CD14-positive monocyte (primary cell): ENCODE measurements at regions not wholly inside any gene's neighbourhood (a gene's known extent, or its start where the extent isn't known, plus 50 kb on each side); places are given as distances from the start of the nearest gene placed in this dataset.

Experiments
- DNase-seq, 3 donors: peaks; one replicate each; pipeline ENCODE4 v3.0.0-alpha.2; 2011 to 2022
- H2AFZ ChIP-seq: 2 replicates; pipeline ENCODE4 v1.6.0; 2012; ENCODE audit warnings: mild to moderate bottlenecking, low read depth, low read length, inconsistent platforms; ENCODE audit not compliant: insufficient read depth, poor library complexity, severe bottlenecking
- H3K27ac ChIP-seq, 2 donors: 1 replicate in 1 of 2; 2 replicates in 1 of 2; pipeline ENCODE4 v1.5.1; 2012 to 2013; ENCODE audit warnings: low read length in 2 of 2, control low read depth in 1 of 2, inconsistent platforms in 1 of 2, low read depth in 1 of 2, mild to moderate bottlenecking in 1 of 2
- H3K27me3 ChIP-seq, 2 donors: one replicate each; pipeline versions ENCODE4 v1.6.0 to v1.6.1; 2011 to 2013; ENCODE audit warnings: low read length in 2 of 2; ENCODE audit not compliant: control insufficient read depth in 2 of 2, insufficient read depth in 2 of 2
- H3K36me3 ChIP-seq, 2 donors: replicated peaks in 1 of 2; 1 replicate in 1 of 2; 2 replicates in 1 of 2; pipeline versions ENCODE4 v1.5.1 to v1.6.1; 2012 to 2013; ENCODE audit warnings: low read length in 2 of 2, control low read depth in 1 of 2, inconsistent platforms in 1 of 2, mild to moderate bottlenecking in 1 of 2; ENCODE audit not compliant: insufficient read depth in 2 of 2, control insufficient read depth in 1 of 2
- H3K4me1 ChIP-seq, 2 donors: 1 replicate in 1 of 2; 2 replicates in 1 of 2; pipeline versions ENCODE4 v1.5.1 to v1.6.1; 2012 to 2013; ENCODE audit warnings: low read length in 2 of 2, control low read depth in 1 of 2, inconsistent platforms in 1 of 2, mild to moderate bottlenecking in 1 of 2, moderate library complexity in 1 of 2; ENCODE audit not compliant: insufficient read depth in 2 of 2, control insufficient read depth in 1 of 2
- H3K4me2 ChIP-seq: replicated peaks from 2 replicates; pipeline ENCODE3; 2012; ENCODE audit warnings: low read length, moderate library complexity, mild to moderate bottlenecking; ENCODE audit not compliant: poor library complexity, severe bottlenecking; ENCODE audit errors: extremely low read depth
- H3K4me3 ChIP-seq, 3 experiments: fragments of 200-600 bp in 1 of 3; sonication (generic) in 1 of 3; replicated peaks in 1 of 3; 1 replicate in 2 of 3; 2 replicates in 1 of 3; pipeline ENCODE4 v1.5.1; 2011 to 2013; ENCODE audit warnings: low read length in 3 of 3, mild to moderate bottlenecking in 3 of 3, control low read depth in 2 of 3, low read depth in 2 of 3, inconsistent platforms in 1 of 3, moderate library complexity in 1 of 3
- H3K79me2 ChIP-seq: 2 replicates; pipeline ENCODE4 v1.6.0; 2012; ENCODE audit warnings: mild to moderate bottlenecking, control low read depth, inconsistent platforms, low read length, moderate library complexity; ENCODE audit not compliant: insufficient read depth
- H3K9ac ChIP-seq: 2 replicates; pipeline ENCODE4 v1.6.0; 2017; ENCODE audit warnings: low read length, mild to moderate bottlenecking; ENCODE audit not compliant: insufficient read depth, poor library complexity, severe bottlenecking
- H3K9me3 ChIP-seq, 2 donors: replicated peaks in 1 of 2; 1 replicate in 1 of 2; 2 replicates in 1 of 2; pipeline versions ENCODE4 v1.5.1 to v1.6.1; 2012 to 2013; ENCODE audit warnings: low read length in 2 of 2, control low read depth in 1 of 2; ENCODE audit not compliant: control insufficient read depth in 1 of 2, insufficient read depth in 1 of 2
- H4K20me1 ChIP-seq: 2 replicates; pipeline ENCODE4 v1.6.0; 2012; ENCODE audit warnings: mild to moderate bottlenecking, low read length, control low read depth, moderate library complexity; ENCODE audit not compliant: insufficient read depth
- H3K27ac Mint-ChIP-seq, 7 donors: one replicate each; pipeline ENCODE4 v1.8.0; 2020; ENCODE audit warnings: mild to moderate bottlenecking in 7 of 7, mixed read lengths in 7 of 7, moderate library complexity in 6 of 7, inconsistent platforms in 2 of 7
- H3K27me3 Mint-ChIP-seq, 3 donors: one replicate each; pipeline ENCODE4 v1.8.0; 2021 to 2022; ENCODE audit warnings: low read depth in 3 of 3, mild to moderate bottlenecking in 3 of 3, mixed read lengths in 3 of 3, moderate library complexity in 3 of 3, inconsistent platforms in 1 of 3
- H3K36me3 Mint-ChIP-seq, 2 donors: one replicate each; pipeline ENCODE4 v1.8.0; 2020; ENCODE audit warnings: mixed read lengths in 2 of 2, inconsistent platforms in 1 of 2, mild to moderate bottlenecking in 1 of 2
- H3K4me1 Mint-ChIP-seq: one replicate; pipeline ENCODE4 v1.8.0; 2020; ENCODE audit warnings: mild to moderate bottlenecking, mixed read lengths
- H3K4me3 Mint-ChIP-seq, 2 donors: one replicate each; pipeline ENCODE4 v1.8.0; 2020; ENCODE audit warnings: mild to moderate bottlenecking in 2 of 2, mixed read lengths in 2 of 2, moderate library complexity in 1 of 2
- H3K9me3 Mint-ChIP-seq, 7 donors: one replicate each; pipeline ENCODE4 v1.8.0; 2020 to 2022; ENCODE audit warnings: mixed read lengths in 7 of 7, mild to moderate bottlenecking in 6 of 7, moderate library complexity in 6 of 7, inconsistent platforms in 2 of 7
- CTCF ChIP-seq: fragments of 200-600 bp; IDR thresholded peaks from one replicate; pipeline ENCODE4 v1.8.0; 2022; ENCODE audit warnings: antibody characterized with exemption, mild to moderate bottlenecking
- WGBS: methylation state at CpG from one replicate; pipeline ENCODE4 v1.1.5; 2013; ENCODE audit warnings: missing lambda C conversion rate; ENCODE audit not compliant: insufficient coverage; 5-methylcytosine and 5-hydroxymethylcytosine counted together
- intact Hi-C, 2 donors: fragments of 100-400 bp; cut with micrococcal nuclease; formaldehyde crosslinking; loops; one replicate each; pipeline versions ENCODE4 v1.15.0 to v1.15.1; 2023

- no peak overlapping the region for H3K27ac ChIP-seq
These were observed 412.2 kb downstream of the PPP3CA start for GRCh38 chr4:100935090-100935489.

GRCh38 chr4:100933628-100934027 lies 413.7 kb downstream of the PPP3CA start:
- Histone ChIP-seq H3K9me3 (no peaks in the 10 kb centered on the region), H3K27ac (no peak overlapping the region), H4K20me1 (no peaks in the 10 kb centered on the region), H3K9ac (no peak overlapping the region), H3K79me2 (no peaks in the 10 kb centered on the region), H3K36me3 (no peaks in the 10 kb centered on the region), H3K4me2 (no peak overlapping the region), H3K4me3 (no peak overlapping the region), H3K27me3 (no peaks in the 10 kb centered on the region), H3K4me1 (no peaks in the 10 kb centered on the region), H2AFZ (no peak overlapping the region)
- peaks cover 0 to 2% (median 0%) of the 10 kb centered on the region in 7 donors for H3K9me3 Mint-ChIP-seq
- intact Hi-C loops = no loop called here
- H3K4me3 Mint-ChIP-seq = no peak overlapping the region
- H3K4me1 Mint-ChIP-seq = peaks cover 8% of the 10 kb centered on the region
- WGBS = 74% methylated on average over 3 of the region's 4 CpGs
- H3K27me3 Mint-ChIP-seq = peaks cover 3 to 6% (median 4%) of the 10 kb centered on the region in 3 donors
- DNase-seq = no peak
- H3K36me3 Mint-ChIP-seq = no peaks in the 10 kb centered on the region
- no peak for TF ChIP-seq CTCF
- peak overlapping the region in 1 of 7 donors; percentile 33 for H3K27ac Mint-ChIP-seq

More at GRCh38 chr4:100935090-100935489, 412.2 kb downstream of the PPP3CA start:
- no peak overlapping the region for H3K4me3 Mint-ChIP-seq
- H3K4me1 Mint-ChIP-seq = peaks cover 8% of the 10 kb centered on the region
- Histone ChIP-seq H3K27me3 (no peaks in the 10 kb centered on the region), H3K4me3 (no peak overlapping the region), H2AFZ (no peak overlapping the region), H3K79me2 (no peaks in the 10 kb centered on the region), H3K9ac (no peak overlapping the region), H3K4me1 (no peaks in the 10 kb centered on the region), H3K4me2 (no peak overlapping the region), H3K36me3 (no peaks in the 10 kb centered on the region), H4K20me1 (no peaks in the 10 kb centered on the region), H3K9me3 (no peaks in the 10 kb centered on the region)
- no peak for DNase-seq
- no peak for TF ChIP-seq CTCF
- peaks cover 1 to 6% (median 4%) of the 10 kb centered on the region in 3 donors for H3K27me3 Mint-ChIP-seq
- intact Hi-C loops = no loop called here
- no peaks in the 10 kb centered on the region for H3K36me3 Mint-ChIP-seq
- H3K9me3 Mint-ChIP-seq = peaks cover 0 to 4% (median 0%) of the 10 kb centered on the region in 7 donors
- no CpG with 5 or more reads among the region's 1 CpG for WGBS
- H3K27ac Mint-ChIP-seq = no peak overlapping the region
